Parathyroid adenoma (tissue), 2 donors: ENCODE measurements at regions not wholly inside any gene's neighbourhood (a gene's known extent, or its start where the extent isn't known, plus 50 kb on each side); places are given as distances from the start of the nearest gene placed in this dataset.

Experiments used
- H2AFZ ChIP-seq: fragments of 300-600 bp; sonication (generic); one replicate; pipeline ENCODE4 v1.7.0; 2017; ENCODE audit warnings: antibody characterized with exemption, mild to moderate bottlenecking
- H3K27ac ChIP-seq: fragments of 300-600 bp; sonication (generic); one replicate; pipeline ENCODE4 v1.7.0; 2017
- H3K27me3 ChIP-seq: fragments of 300-600 bp; sonication (generic); one replicate; pipeline ENCODE4 v1.7.0; 2017; ENCODE audit warnings: low read length; ENCODE audit not compliant: control insufficient read depth, insufficient read depth
- H3K36me3 ChIP-seq: fragments of 300-600 bp; sonication (generic); one replicate; pipeline ENCODE4 v1.7.0; 2017; ENCODE audit warnings: low read length; ENCODE audit not compliant: control insufficient read depth, insufficient read depth
- H3K4me1 ChIP-seq: fragments of 300-600 bp; sonication (generic); one replicate; pipeline ENCODE4 v1.7.0; 2017; ENCODE audit warnings: control low read depth
- H3K4me2 ChIP-seq: fragments of 300-600 bp; sonication (generic); one replicate; pipeline ENCODE4 v1.7.0; 2017; ENCODE audit warnings: low read length
- H3K4me3 ChIP-seq: fragments of 300-600 bp; sonication (generic); one replicate; pipeline ENCODE4 v1.7.0; 2017; ENCODE audit warnings: low read depth, low read length
- H3K79me2 ChIP-seq: fragments of 300-600 bp; sonication (generic); one replicate; pipeline ENCODE4 v1.7.0; 2017; ENCODE audit warnings: control low read depth
- H3K9ac ChIP-seq: fragments of 300-600 bp; sonication (generic); one replicate; pipeline ENCODE4 v1.7.0; 2017; ENCODE audit warnings: mild to moderate bottlenecking
- H3K9me3 ChIP-seq: fragments of 300-600 bp; sonication (generic); one replicate; pipeline ENCODE4 v1.7.0; 2017; ENCODE audit warnings: low read length; ENCODE audit not compliant: control insufficient read depth
- CTCF ChIP-seq: fragments of 300-600 bp; sonication (generic); IDR thresholded peaks from one replicate; pipeline ENCODE4 v1.7.0; 2017; ENCODE audit warnings: antibody characterized with exemption, mild to moderate bottlenecking
- donor health status: primary hyperparathyroidism.

- Histone ChIP-seq H3K4me2 (no peak overlapping the region), H3K9me3 (no peaks in the 10 kb centered on the region), H3K4me1 (no peaks in the 10 kb centered on the region), H3K27me3 (no peaks in the 10 kb centered on the region), H3K4me3 (no peak overlapping the region), H3K79me2 (no peaks in the 10 kb centered on the region), H3K36me3 (no peaks in the 10 kb centered on the region), H2AFZ (no peak overlapping the region), H3K27ac (no peak overlapping the region), H3K9ac (no peak overlapping the region)
- no peak for TF ChIP-seq CTCF
Measured at GRCh38 chr2:41068740-41069139, 616.9 kb upstream of the SLC8A1 start.

DNA sequence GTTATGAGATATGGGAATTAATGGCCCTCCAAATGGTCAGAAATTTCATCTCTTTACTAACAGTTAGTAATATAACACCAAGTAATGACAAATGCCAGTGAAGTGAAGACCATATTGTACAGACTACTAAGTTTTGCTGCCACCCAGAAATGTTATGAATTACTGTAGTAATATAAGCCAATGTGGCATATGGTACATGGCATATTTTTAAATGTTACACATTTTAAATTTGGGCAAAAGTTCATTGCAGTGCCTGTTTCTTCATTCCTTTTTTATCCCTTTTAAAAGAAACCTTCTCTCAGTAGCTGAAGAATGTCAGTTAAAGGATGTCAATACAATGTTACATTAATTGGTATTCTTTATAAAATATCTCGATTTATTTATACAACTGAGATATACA lies 626.5 kb upstream of the SLC8A1 start:
- H3K79me2 ChIP-seq, result no peaks in the 10 kb centered on the region
- no peak for TF ChIP-seq CTCF
- H3K9ac ChIP-seq, result no peak overlapping the region

DNA sequence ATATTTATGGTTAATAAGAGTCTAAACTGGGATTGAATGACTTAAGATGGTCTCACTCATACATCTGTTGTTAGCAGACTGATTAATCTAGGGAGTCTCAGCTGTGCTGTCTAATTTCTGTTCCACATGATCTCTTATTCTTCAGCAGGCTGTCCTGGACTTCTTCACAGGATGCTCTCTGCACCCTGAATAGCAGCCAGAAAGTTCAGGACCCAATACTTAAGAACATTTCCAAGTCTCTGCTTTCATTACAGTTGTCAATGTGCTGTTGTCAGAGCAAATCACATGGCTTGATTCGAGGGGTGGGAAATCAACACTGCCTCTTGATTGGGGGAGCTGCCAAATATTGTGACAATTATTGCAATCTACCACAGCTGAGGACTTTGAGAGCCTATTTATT lies 627.1 kb upstream of the SLC8A1 start:
- no peak for TF ChIP-seq CTCF
- Histone ChIP-seq H2AFZ (no peak overlapping the region), H3K27me3 (no peaks in the 10 kb centered on the region), H3K9me3 (no peaks in the 10 kb centered on the region), H3K36me3 (no peaks in the 10 kb centered on the region), H3K4me2 (no peak overlapping the region), H3K27ac (no peak overlapping the region), H3K79me2 (no peaks in the 10 kb centered on the region), H3K4me3 (no peak overlapping the region), H3K4me1 (no peaks in the 10 kb centered on the region), H3K9ac (no peak overlapping the region)

More for the DNA sequence above, 626.5 kb upstream of the SLC8A1 start:
- no peak overlapping the region for H3K27ac ChIP-seq
- H3K9me3 ChIP-seq, result no peaks in the 10 kb centered on the region
- H3K4me1 ChIP-seq, result no peaks in the 10 kb centered on the region
- no peak overlapping the region for H2AFZ ChIP-seq
- H3K36me3 ChIP-seq, result no peaks in the 10 kb centered on the region
- no peak overlapping the region for H3K4me2 ChIP-seq
- H3K4me3 ChIP-seq, result no peak overlapping the region
- H3K27me3 ChIP-seq, result no peaks in the 10 kb centered on the region

- no peaks in the 10 kb centered on the region for H3K4me1 ChIP-seq
- no peak overlapping the region for H2AFZ ChIP-seq
- H3K4me2 ChIP-seq, result no peak overlapping the region
- no peaks in the 10 kb centered on the region for H3K36me3 ChIP-seq
- H3K9me3 ChIP-seq, result no peaks in the 10 kb centered on the region
- H3K27ac ChIP-seq, result no peak overlapping the region
- no peak overlapping the region for H3K4me3 ChIP-seq
- H3K79me2 ChIP-seq, result no peaks in the 10 kb centered on the region
- H3K27me3 ChIP-seq, result no peaks in the 10 kb centered on the region
- TF ChIP-seq CTCF, result no peak
- H3K9ac ChIP-seq, result no peak overlapping the region
Measured at GRCh38 chr2:41084321-41084720, 632.4 kb upstream of the SLC8A1 start.

DNA sequence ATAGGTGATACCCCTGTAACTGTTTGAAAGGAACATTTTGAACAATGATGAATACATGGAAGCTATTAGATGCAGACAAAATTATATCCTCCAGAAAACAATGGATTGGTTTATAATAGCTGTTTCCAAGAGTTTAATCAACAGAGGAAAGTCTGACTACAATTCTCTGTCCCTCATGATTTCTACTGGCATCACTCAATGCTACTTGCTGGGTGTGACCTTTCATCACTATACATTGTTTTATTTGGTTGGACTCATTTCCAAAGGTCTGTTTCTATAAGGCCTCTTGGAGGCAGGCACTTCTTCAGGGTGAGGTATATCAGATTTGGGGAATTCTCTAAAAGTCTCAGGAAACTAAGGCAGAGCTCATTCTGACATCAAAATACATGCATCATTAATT lies 636.1 kb upstream of the SLC8A1 start:
- Histone ChIP-seq H3K27ac (no peak overlapping the region), H3K4me2 (no peak overlapping the region), H3K79me2 (no peaks in the 10 kb centered on the region), H2AFZ (no peak overlapping the region), H3K9me3 (no peaks in the 10 kb centered on the region), H3K27me3 (no peaks in the 10 kb centered on the region), H3K9ac (no peak overlapping the region), H3K36me3 (no peaks in the 10 kb centered on the region), H3K4me3 (no peak overlapping the region), H3K4me1 (no peaks in the 10 kb centered on the region)
- TF ChIP-seq CTCF, result no peak
